ENCODE measurements at regions not wholly inside any gene's neighbourhood (a gene's known extent, or its start where the extent isn't known, plus 50 kb on each side); places are given as distances from the start of the nearest gene placed in this dataset.

GRCh38 chr12:13374793-13375192, 178.3 kb downstream of the EMP1 start:
- DNase-seq (ENCODE audit: insufficient read length, low spot score, missing footprints) = no peak
- Histone ChIP-seq H3K36me3 (ENCODE audit: insufficient read depth, low read length) (no peaks in the 10 kb centered on the region), H3K27ac (ENCODE audit: low read depth, low read length) (no peak overlapping the region), H3K4me2 (ENCODE audit: insufficient read depth, low read length) (no peak overlapping the region), H3K4me1 (ENCODE audit: insufficient read depth, low read length) (no peaks in the 10 kb centered on the region), H4K20me1 (ENCODE audit: insufficient read depth, low read length) (no peaks in the 10 kb centered on the region), H3K9me3 (ENCODE audit: low read depth, low read length) (no peaks in the 10 kb centered on the region), H3K79me2 (ENCODE audit: insufficient read depth, low read length) (no peaks in the 10 kb centered on the region), H3K27me3 (ENCODE audit: insufficient read depth, low read length) (peaks cover 11% of the 10 kb centered on the region), H3K4me3 (ENCODE audit: insufficient read depth, low read length) (no peak overlapping the region), H2AFZ (ENCODE audit: low read length) (no peak overlapping the region)
- TF ChIP-seq CTCF (IDR thresholded peaks at IDR 0.05; ENCODE audit: extremely low read depth, low read depth, low read length) = no peak

- no peak for DNase-seq (ENCODE audit: insufficient read length, low spot score, missing footprints)
- H3K36me3 ChIP-seq (ENCODE audit: insufficient read depth, low read length) = no peaks in the 10 kb centered on the region
- H4K20me1 ChIP-seq (ENCODE audit: insufficient read depth, low read length) = no peaks in the 10 kb centered on the region
Observed at GRCh38 chr12:13373803-13374202, 177.3 kb downstream of the EMP1 start.

GRCh38 chr12:13373131-13373530, 176.6 kb downstream of the EMP1 start:
- Histone ChIP-seq H2AFZ (ENCODE audit: low read length) (no peak overlapping the region), H3K79me2 (ENCODE audit: insufficient read depth, low read length) (no peaks in the 10 kb centered on the region), H3K4me1 (ENCODE audit: insufficient read depth, low read length) (no peaks in the 10 kb centered on the region), H3K36me3 (ENCODE audit: insufficient read depth, low read length) (no peaks in the 10 kb centered on the region), H3K27ac (ENCODE audit: low read depth, low read length) (no peak overlapping the region), H3K27me3 (ENCODE audit: insufficient read depth, low read length) (peaks cover 12% of the 10 kb centered on the region), H3K4me2 (ENCODE audit: insufficient read depth, low read length) (no peak overlapping the region), H3K9me3 (ENCODE audit: low read depth, low read length) (no peaks in the 10 kb centered on the region), H3K4me3 (ENCODE audit: insufficient read depth, low read length) (no peak overlapping the region), H4K20me1 (ENCODE audit: insufficient read depth, low read length) (no peaks in the 10 kb centered on the region)
- peak; percentile 41 for DNase-seq (ENCODE audit: insufficient read length, low spot score, missing footprints)
- TF ChIP-seq CTCF (IDR thresholded peaks at IDR 0.05; ENCODE audit: extremely low read depth, low read depth, low read length) = no peak

More at GRCh38 chr12:13373803-13374202, 177.3 kb downstream of the EMP1 start:
- Histone ChIP-seq H3K79me2 (ENCODE audit: insufficient read depth, low read length) (no peaks in the 10 kb centered on the region), H3K4me2 (ENCODE audit: insufficient read depth, low read length) (no peak overlapping the region), H2AFZ (ENCODE audit: low read length) (no peak overlapping the region), H3K4me1 (ENCODE audit: insufficient read depth, low read length) (no peaks in the 10 kb centered on the region), H3K9me3 (ENCODE audit: low read depth, low read length) (no peaks in the 10 kb centered on the region), H3K27me3 (ENCODE audit: insufficient read depth, low read length) (peaks cover 12% of the 10 kb centered on the region), H3K27ac (ENCODE audit: low read depth, low read length) (no peak overlapping the region), H3K4me3 (ENCODE audit: insufficient read depth, low read length) (no peak overlapping the region)
- no peak for TF ChIP-seq CTCF (IDR thresholded peaks at IDR 0.05; ENCODE audit: extremely low read depth, low read depth, low read length)

GRCh38 chr12:13372386-13372785, 175.9 kb downstream of the EMP1 start:
- Histone ChIP-seq H3K79me2 (ENCODE audit: insufficient read depth, low read length) (no peaks in the 10 kb centered on the region), H3K4me2 (ENCODE audit: insufficient read depth, low read length) (no peak overlapping the region), H2AFZ (ENCODE audit: low read length) (no peak overlapping the region), H3K36me3 (ENCODE audit: insufficient read depth, low read length) (no peaks in the 10 kb centered on the region), H3K27ac (ENCODE audit: low read depth, low read length) (no peak overlapping the region), H3K9me3 (ENCODE audit: low read depth, low read length) (no peaks in the 10 kb centered on the region), H4K20me1 (ENCODE audit: insufficient read depth, low read length) (no peaks in the 10 kb centered on the region), H3K27me3 (ENCODE audit: insufficient read depth, low read length) (peaks cover 12% of the 10 kb centered on the region), H3K4me1 (ENCODE audit: insufficient read depth, low read length) (no peaks in the 10 kb centered on the region), H3K4me3 (ENCODE audit: insufficient read depth, low read length) (no peak overlapping the region)
- no peak for DNase-seq (ENCODE audit: insufficient read length, low spot score, missing footprints)
- TF ChIP-seq CTCF (IDR thresholded peaks at IDR 0.05; ENCODE audit: extremely low read depth, low read depth, low read length) = no peak

Measured in osteoblast (primary cell).